Panc1 (cell line): ENCODE measurements at regions not wholly inside any gene's neighbourhood (a gene's known extent, or its start where the extent isn't known, plus 50 kb on each side); places are given as distances from the start of the nearest gene placed in this dataset.
A peak's percentile ranks its signal among the peaks of the same experiment; 100 is the strongest.

Experiments used
- ATAC-seq: fragments of 200-7000 bp; cut with Tn5 transposase; 2 replicates; pipeline ENCODE4 v1.9.1; 2020; ENCODE audit warnings: mild to moderate bottlenecking, moderate library complexity
- BruUV-seq: library from RNA; stranded (reverse); fragments of 400-500 nt; replicated peaks from 2 replicates; lab custom pipeline; 2021; lab: Mats Ljungman, UMichigan
- CTCF ChIA-PET: fragments of 300-600 bp; sonication (Branson Sonifier 250); formaldehyde crosslinking; loops from one replicate; lab custom pipeline; 2022; ENCODE audit warnings: antibody characterized with exemption; lab: Charles Lee
- POLR2A ChIA-PET: fragments of 300-600 bp; sonication (Branson Sonifier 250); formaldehyde crosslinking; loops from one replicate; lab custom pipeline; 2022; ENCODE audit warnings: antibody characterized with exemption; lab: Charles Lee
- DNase-seq: peaks from one replicate; pipeline ENCODE4 v3.0.0-alpha.2; 2010; ENCODE audit warnings: low read depth, low spot score
- H3K27ac ChIP-seq: 2 replicates; pipeline ENCODE4 v1.5.1; 2011; ENCODE audit warnings: mild to moderate bottlenecking, low read length, inconsistent platforms
- H3K27me3 ChIP-seq: fragments of 200-500 bp; sonication (Bioruptor generic); 2 replicates; pipeline ENCODE4 v1.6.0; 2014; ENCODE audit warnings: low read length, inconsistent platforms; ENCODE audit not compliant: control insufficient read depth, insufficient read depth
- H3K36me3 ChIP-seq: fragments of 200-500 bp; sonication (Bioruptor generic); 2 replicates; pipeline ENCODE4 v1.5.1; 2014; ENCODE audit warnings: inconsistent platforms, mild to moderate bottlenecking, low read length, moderate library complexity; ENCODE audit not compliant: control insufficient read depth, insufficient read depth
- H3K4me1 ChIP-seq: 2 replicates; pipeline ENCODE4 v1.5.1; 2011; ENCODE audit warnings: inconsistent platforms, mild to moderate bottlenecking, low read length, moderate library complexity; ENCODE audit not compliant: control insufficient read depth, insufficient read depth
- H3K4me3 ChIP-seq, 2 experiments: 2 replicates each; pipeline ENCODE4 v1.5.1; 2011 to 2012; ENCODE audit warnings: low read depth in 2 of 2, low read length in 2 of 2, mild to moderate bottlenecking in 2 of 2, inconsistent platforms in 1 of 2, moderate library complexity in 1 of 2
- H3K9me3 ChIP-seq: fragments of 200-500 bp; sonication (Bioruptor generic); 2 replicates; pipeline ENCODE4 v1.5.1; 2014; ENCODE audit warnings: low read depth, mild to moderate bottlenecking, inconsistent platforms, low read length, moderate library complexity; ENCODE audit not compliant: control insufficient read depth, insufficient read depth
- CTCF ChIP-seq: fragments of 450-650 bp; IDR thresholded peaks from 2 replicates; pipeline ENCODE4 v1.5.1; 2017; ENCODE audit warnings: mild to moderate bottlenecking
- POLR2AphosphoS5 ChIP-seq: IDR thresholded peaks from 2 replicates; pipeline ENCODE4 v1.6.1; 2012; ENCODE audit warnings: mild to moderate bottlenecking, low read depth, low read length, moderate library complexity
- SIN3A ChIP-seq: IDR thresholded peaks from 2 replicates; pipeline ENCODE4 v1.6.1; 2012; ENCODE audit warnings: low read depth, mild to moderate bottlenecking, low read length, moderate library complexity, borderline replicate concordance; ENCODE audit not compliant: insufficient read depth
- TCF7L2 ChIP-seq: IDR thresholded peaks from 2 replicates; pipeline ENCODE4 v1.6.1; 2011; ENCODE audit warnings: mild to moderate bottlenecking, low read depth, low read length, inconsistent platforms
- in situ Hi-C: cut with HindIII; loops from 2 replicates; pipeline ENCODE4 v1.10.0; 2016; ENCODE audit warnings: low sequenced_read_pairs, low pct_unique_long_range_greater_than_20kb
- intact Hi-C: fragments of 100-400 bp; cut with micrococcal nuclease; formaldehyde crosslinking; loops from one replicate; pipeline ENCODE4 v1.10.0; 2022; ENCODE audit not compliant: unreplicated experiment
- TF ChIP-seq, protein P1 (sequence below), 2 experiments: IDR thresholded peaks; 2 replicates each; pipeline ENCODE4 v1.6.1; 2011 to 2012; ENCODE audit warnings: low read depth in 2 of 2, control low read depth in 1 of 2, low read length in 1 of 2, mild to moderate bottlenecking in 1 of 2, moderate library complexity in 1 of 2; ENCODE audit not compliant: insufficient read depth in 1 of 2

DNA sequence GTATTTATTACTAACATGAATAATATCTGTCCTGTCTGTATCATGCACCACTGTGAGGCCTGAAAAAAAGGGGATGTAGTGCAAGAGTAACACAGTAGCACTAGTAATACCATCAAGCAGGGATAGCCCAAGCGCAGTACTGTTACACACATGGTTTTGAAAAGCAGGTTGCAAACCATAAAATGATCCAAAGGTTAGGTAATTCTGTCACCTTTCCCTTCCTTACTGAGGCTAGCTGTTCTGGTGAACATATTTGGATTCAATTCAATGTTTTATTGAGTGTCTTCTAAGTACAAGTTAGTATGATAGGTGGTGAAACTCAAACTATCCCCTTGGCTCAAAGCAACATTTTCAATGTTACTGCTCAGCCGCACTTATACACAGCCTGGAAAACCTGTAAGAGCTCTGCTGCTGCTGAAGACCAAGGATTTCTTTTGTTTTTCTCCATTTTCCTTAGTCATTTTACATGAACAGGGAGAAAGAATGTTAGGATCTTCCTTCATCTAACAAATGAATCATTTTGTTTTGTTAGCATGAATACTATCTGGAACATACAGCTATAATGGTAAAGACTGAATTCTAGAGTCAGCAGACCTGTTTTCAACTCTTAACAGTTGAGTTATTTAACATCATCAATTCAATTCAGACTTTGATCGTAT, 102.5 kb upstream of the ITPRID2 start:
- DNase-seq (no peak), ATAC-seq (no peak)
- TF ChIP-seq CTCF (no peak), TCF7L2 (no peak), POLR2AphosphoS5 (no peak), SIN3A (no peak)
- TF ChIP-seq, protein P1, sequence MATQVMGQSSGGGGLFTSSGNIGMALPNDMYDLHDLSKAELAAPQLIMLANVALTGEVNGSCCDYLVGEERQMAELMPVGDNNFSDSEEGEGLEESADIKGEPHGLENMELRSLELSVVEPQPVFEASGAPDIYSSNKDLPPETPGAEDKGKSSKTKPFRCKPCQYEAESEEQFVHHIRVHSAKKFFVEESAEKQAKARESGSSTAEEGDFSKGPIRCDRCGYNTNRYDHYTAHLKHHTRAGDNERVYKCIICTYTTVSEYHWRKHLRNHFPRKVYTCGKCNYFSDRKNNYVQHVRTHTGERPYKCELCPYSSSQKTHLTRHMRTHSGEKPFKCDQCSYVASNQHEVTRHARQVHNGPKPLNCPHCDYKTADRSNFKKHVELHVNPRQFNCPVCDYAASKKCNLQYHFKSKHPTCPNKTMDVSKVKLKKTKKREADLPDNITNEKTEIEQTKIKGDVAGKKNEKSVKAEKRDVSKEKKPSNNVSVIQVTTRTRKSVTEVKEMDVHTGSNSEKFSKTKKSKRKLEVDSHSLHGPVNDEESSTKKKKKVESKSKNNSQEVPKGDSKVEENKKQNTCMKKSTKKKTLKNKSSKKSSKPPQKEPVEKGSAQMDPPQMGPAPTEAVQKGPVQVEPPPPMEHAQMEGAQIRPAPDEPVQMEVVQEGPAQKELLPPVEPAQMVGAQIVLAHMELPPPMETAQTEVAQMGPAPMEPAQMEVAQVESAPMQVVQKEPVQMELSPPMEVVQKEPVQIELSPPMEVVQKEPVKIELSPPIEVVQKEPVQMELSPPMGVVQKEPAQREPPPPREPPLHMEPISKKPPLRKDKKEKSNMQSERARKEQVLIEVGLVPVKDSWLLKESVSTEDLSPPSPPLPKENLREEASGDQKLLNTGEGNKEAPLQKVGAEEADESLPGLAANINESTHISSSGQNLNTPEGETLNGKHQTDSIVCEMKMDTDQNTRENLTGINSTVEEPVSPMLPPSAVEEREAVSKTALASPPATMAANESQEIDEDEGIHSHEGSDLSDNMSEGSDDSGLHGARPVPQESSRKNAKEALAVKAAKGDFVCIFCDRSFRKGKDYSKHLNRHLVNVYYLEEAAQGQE (IDR thresholded peaks at IDR 0.05; ENCODE audit: insufficient read depth in 1 of 2, low read depth in 2 of 2, low read length in 1 of 2): no peak
- Histone ChIP-seq H3K4me1 (peaks cover 50% of the 10 kb centered on the region), H3K27ac (peak overlapping the region; percentile 97), H3K4me3 (no peak overlapping the region), H3K27me3 (no peaks in the 10 kb centered on the region), H3K36me3 (no peaks in the 10 kb centered on the region), H3K9me3 (peaks cover 30% of the 10 kb centered on the region)
- no TSS peak for BruUV-seq
- in situ Hi-C loops: no loop called here
- intact Hi-C loops: no loop called here
- CTCF ChIA-PET: no interaction called here
- POLR2A ChIA-PET: interaction anchor here (0.6 kb wide), 1 partner anchor 14 kb away, joined by 8 read pairs; no protein-coding TSS in a partner anchor

- peaks cover 44% of the 10 kb centered on the region for H3K4me1 ChIP-seq
- peak overlapping the region; percentile 97 for H3K27ac ChIP-seq
- ATAC-seq (no peak), DNase-seq (no peak)
- H3K4me3 ChIP-seq: no peak overlapping the region
- no peaks in the 10 kb centered on the region for H3K27me3 ChIP-seq
- CTCF ChIA-PET: no interaction called here
- TF ChIP-seq CTCF (no peak), SIN3A (no peak), TCF7L2 (no peak), POLR2AphosphoS5 (no peak)
- TF ChIP-seq, protein P1 (IDR thresholded peaks at IDR 0.05; ENCODE audit: insufficient read depth in 1 of 2, low read depth in 2 of 2, low read length in 1 of 2): no peak
- POLR2A ChIA-PET: interaction anchor here (0.6 kb wide), 1 partner anchor 14 kb away, joined by 6 read pairs; no protein-coding TSS in a partner anchor
- no peaks in the 10 kb centered on the region for H3K36me3 ChIP-seq
- H3K9me3 ChIP-seq: peaks cover 40% of the 10 kb centered on the region
- in situ Hi-C loops: no loop called here
- intact Hi-C loops: loop anchor here (5.0 kb wide), 1 partner anchor 102 kb away; the partner anchor contains the start of gene ITPRID2
- BruUV-seq: no TSS peak
Observed at GRCh38 chr2:181789827-181790448, 101.6 kb upstream of the ITPRID2 start.
